ENCODE measurements at regions not wholly inside any gene's neighbourhood (a gene's known extent, or its start where the extent isn't known, plus 50 kb on each side); places are given as distances from the start of the nearest gene placed in this dataset.

GRCh38 chr9:116057371-116057770 lies 96.2 kb upstream of the PAPPA start:
- H3F3A ChIP-seq (replicated peaks; ENCODE audit: insufficient read depth), result no peaks in the 10 kb centered on the region
- H3K79me2 ChIP-seq (ENCODE audit: insufficient read depth), result no peaks in the 10 kb centered on the region
- no peaks in the 10 kb centered on the region for H3K9me3 ChIP-seq
- H3K27ac ChIP-seq (ENCODE audit: low read depth in 2 of 2, low read length in 1 of 2), result no peak overlapping the region
- CTCF ChIA-PET, result no interaction called here
- no peak overlapping the region for H3K4me3 ChIP-seq (ENCODE audit: low read depth in 2 of 2, low read length in 1 of 2)
- H3K27me3 ChIP-seq (ENCODE audit: insufficient read depth), result no peaks in the 10 kb centered on the region
- no peak for DNase-seq
- WGBS (ENCODE audit: low lambda C conversion rate), result 58% methylated on average over 5 of the region's 5 CpGs
- no peak overlapping the region for H3K4me2 ChIP-seq
- H3K9me2 ChIP-seq, result no peaks in the 10 kb centered on the region
- no peak overlapping the region for H3K9ac ChIP-seq
- H3K4me1 ChIP-seq (ENCODE audit: control insufficient read depth in 1 of 2, insufficient read depth in 2 of 2, low read depth in 1 of 2, low read length in 1 of 2), result no peaks in the 10 kb centered on the region
- H4K20me1 ChIP-seq (ENCODE audit: insufficient read depth), result no peaks in the 10 kb centered on the region
- no peak overlapping the region for H2AFZ ChIP-seq (ENCODE audit: low read depth)
- TF ChIP-seq EP300 (IDR thresholded peaks at IDR 0.05; ENCODE audit: borderline replicate concordance in 1 of 2, low read depth in 1 of 2, low read length in 1 of 2) (no peak), REST (IDR thresholded peaks at IDR 0.05; ENCODE audit: low read depth, low read length) (no peak), MXI1 (IDR thresholded peaks at IDR 0.05; ENCODE audit: low read depth, low read length) (no peak), RAD21 (IDR thresholded peaks at IDR 0.05; ENCODE audit: low read length) (no peak), FOXM1 (IDR thresholded peaks at IDR 0.05; ENCODE audit: low read depth) (no peak), NFIC (IDR thresholded peaks at IDR 0.05; ENCODE audit: borderline replicate concordance) (no peak), RFX5 (IDR thresholded peaks at IDR 0.05; ENCODE audit: low read length) (no peak), JUND (IDR thresholded peaks at IDR 0.05) (no peak), PBX3 (IDR thresholded peaks at IDR 0.05) (no peak), RCOR1 (IDR thresholded peaks at IDR 0.05; ENCODE audit: low read length) (no peak), ELF1 (IDR thresholded peaks at IDR 0.05) (no peak)
- TF ChIP-seq, protein P1, sequence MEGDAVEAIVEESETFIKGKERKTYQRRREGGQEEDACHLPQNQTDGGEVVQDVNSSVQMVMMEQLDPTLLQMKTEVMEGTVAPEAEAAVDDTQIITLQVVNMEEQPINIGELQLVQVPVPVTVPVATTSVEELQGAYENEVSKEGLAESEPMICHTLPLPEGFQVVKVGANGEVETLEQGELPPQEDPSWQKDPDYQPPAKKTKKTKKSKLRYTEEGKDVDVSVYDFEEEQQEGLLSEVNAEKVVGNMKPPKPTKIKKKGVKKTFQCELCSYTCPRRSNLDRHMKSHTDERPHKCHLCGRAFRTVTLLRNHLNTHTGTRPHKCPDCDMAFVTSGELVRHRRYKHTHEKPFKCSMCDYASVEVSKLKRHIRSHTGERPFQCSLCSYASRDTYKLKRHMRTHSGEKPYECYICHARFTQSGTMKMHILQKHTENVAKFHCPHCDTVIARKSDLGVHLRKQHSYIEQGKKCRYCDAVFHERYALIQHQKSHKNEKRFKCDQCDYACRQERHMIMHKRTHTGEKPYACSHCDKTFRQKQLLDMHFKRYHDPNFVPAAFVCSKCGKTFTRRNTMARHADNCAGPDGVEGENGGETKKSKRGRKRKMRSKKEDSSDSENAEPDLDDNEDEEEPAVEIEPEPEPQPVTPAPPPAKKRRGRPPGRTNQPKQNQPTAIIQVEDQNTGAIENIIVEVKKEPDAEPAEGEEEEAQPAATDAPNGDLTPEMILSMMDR (IDR thresholded peaks at IDR 0.05), result no peak
- no peaks in the 10 kb centered on the region for H3K36me3 ChIP-seq (replicated peaks in 1 of 2; ENCODE audit: control insufficient read depth in 1 of 2, insufficient read depth in 2 of 2, low read length in 1 of 2)
- POLR2A ChIA-PET, result no interaction called here

- Histone ChIP-seq H3K4me1 (ENCODE audit: control insufficient read depth in 1 of 2, insufficient read depth in 2 of 2, low read depth in 1 of 2, low read length in 1 of 2) (no peaks in the 10 kb centered on the region), H3K27ac (ENCODE audit: low read depth in 2 of 2, low read length in 1 of 2) (no peak overlapping the region), H3K4me3 (ENCODE audit: low read depth in 2 of 2, low read length in 1 of 2) (no peak overlapping the region), H3K36me3 (replicated peaks in 1 of 2; ENCODE audit: control insufficient read depth in 1 of 2, insufficient read depth in 2 of 2, low read length in 1 of 2) (no peaks in the 10 kb centered on the region), H3K9ac (no peak overlapping the region), H3K9me2 (no peaks in the 10 kb centered on the region), H3K27me3 (ENCODE audit: insufficient read depth) (no peaks in the 10 kb centered on the region), H3K9me3 (no peaks in the 10 kb centered on the region), H3K79me2 (ENCODE audit: insufficient read depth) (no peaks in the 10 kb centered on the region), H2AFZ (ENCODE audit: low read depth) (no peak overlapping the region; the same call in 1 of the 2 replicates), H3F3A (replicated peaks; ENCODE audit: insufficient read depth) (no peaks in the 10 kb centered on the region), H3K4me2 (no peak overlapping the region), H4K20me1 (ENCODE audit: insufficient read depth) (no peaks in the 10 kb centered on the region)
- ChIA-PET POLR2A (no interaction called here), CTCF (interaction anchor here (1.3 kb wide), 1 partner anchor 10 kb away, joined by 4 read pairs; no protein-coding TSS in a partner anchor)
- 89% methylated on average over 2 of the region's 2 CpGs for WGBS (ENCODE audit: low lambda C conversion rate)
- no peak for DNase-seq
- TF ChIP-seq, protein P2, sequence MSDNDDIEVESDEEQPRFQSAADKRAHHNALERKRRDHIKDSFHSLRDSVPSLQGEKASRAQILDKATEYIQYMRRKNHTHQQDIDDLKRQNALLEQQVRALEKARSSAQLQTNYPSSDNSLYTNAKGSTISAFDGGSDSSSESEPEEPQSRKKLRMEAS (IDR thresholded peaks at IDR 0.05; ENCODE audit: low read depth), result no peak
- TF ChIP-seq, protein P1 (IDR thresholded peaks at IDR 0.05), result no peak
- TF ChIP-seq TEAD4 (IDR thresholded peaks at IDR 0.05; ENCODE audit: borderline replicate concordance, insufficient read depth) (no peak), PBX3 (IDR thresholded peaks at IDR 0.05) (no peak), FOXJ3 (CRISPR knock-in tag; IDR thresholded peaks at IDR 0.05) (no peak), IRF3 (IDR thresholded peaks at IDR 0.05; ENCODE audit: low read depth, low read length) (no peak), TCF12 (IDR thresholded peaks at IDR 0.05) (no peak), RCOR1 (IDR thresholded peaks at IDR 0.05; ENCODE audit: low read length) (no peak), FOXM1 (IDR thresholded peaks at IDR 0.05; ENCODE audit: low read depth) (no peak)
These were observed 95.2 kb upstream of the PAPPA start for GRCh38 chr9:116058421-116058820.

Measured in SK-N-SH (cell line).